ENCODE measurements at regions not wholly inside any gene's neighbourhood (a gene's known extent, or its start where the extent isn't known, plus 50 kb on each side); places are given as distances from the start of the nearest gene placed in this dataset.
"Not testable (repeated sequence)": the region's sequence is repeated elsewhere in the genome, so short reads cannot be mapped to it uniquely, and the experiment has no call there.

- DNase-seq (ENCODE audit: low read depth in 3 of 3, low spot score in 2 of 3) = not testable (repeated sequence)
These were observed 268.1 kb upstream of the GRM3 start for GRCh38 chr7:86375602-86376001.

DNA sequence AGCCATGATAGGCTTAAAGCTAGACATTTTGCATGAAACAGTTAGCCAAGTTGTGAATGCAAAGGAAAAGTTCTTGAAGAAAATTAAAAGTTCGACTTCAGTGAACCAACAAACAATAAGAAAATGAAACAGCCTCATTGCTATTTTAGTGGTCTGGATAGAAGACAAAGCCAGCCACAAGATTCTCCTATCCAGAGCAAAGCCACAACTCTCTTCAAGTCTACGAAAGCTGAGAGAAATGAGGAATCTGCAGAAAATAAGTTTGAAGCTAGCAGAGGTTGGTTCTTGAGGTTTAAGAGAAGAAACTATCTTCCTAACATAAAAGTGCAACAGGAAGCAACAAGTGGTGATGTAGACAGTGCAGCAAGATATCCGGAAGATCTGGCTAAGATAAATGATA lies 271.4 kb upstream of the GRM3 start:
- DNase-seq (ENCODE audit: low read depth in 3 of 3, low spot score in 2 of 3) = no peak

GRCh38 chr7:86366946-86367345 lies 276.8 kb upstream of the GRM3 start:
- DNase-seq (ENCODE audit: low read depth in 3 of 3, low spot score in 2 of 3) = no peak

- not testable (repeated sequence) for DNase-seq (ENCODE audit: low read depth in 3 of 3, low spot score in 2 of 3)
These were observed 303.3 kb upstream of the GRM3 start for GRCh38 chr7:86340407-86340806.

DNA sequence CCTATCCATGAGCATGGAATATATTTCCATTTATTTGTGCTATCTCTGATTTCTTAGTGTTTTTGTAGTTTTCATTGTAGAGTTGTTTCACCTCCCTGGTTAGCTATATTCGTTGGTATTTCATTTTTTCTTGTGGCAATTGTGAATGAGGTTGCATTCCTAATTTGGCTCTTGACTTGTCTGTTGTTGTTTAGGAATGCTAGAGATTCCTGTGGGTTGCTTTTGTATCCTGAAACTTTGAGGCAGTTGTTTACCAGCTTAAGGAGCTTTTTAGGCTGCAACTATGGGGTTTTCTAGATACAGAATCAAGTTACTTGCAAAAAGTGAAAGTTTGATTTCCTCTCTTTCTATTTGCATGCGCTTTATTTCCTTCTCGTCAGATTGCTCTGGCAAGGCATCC lies 304.7 kb upstream of the GRM3 start:
- DNase-seq (ENCODE audit: low read depth in 3 of 3, low spot score in 2 of 3) = no peak

DNA sequence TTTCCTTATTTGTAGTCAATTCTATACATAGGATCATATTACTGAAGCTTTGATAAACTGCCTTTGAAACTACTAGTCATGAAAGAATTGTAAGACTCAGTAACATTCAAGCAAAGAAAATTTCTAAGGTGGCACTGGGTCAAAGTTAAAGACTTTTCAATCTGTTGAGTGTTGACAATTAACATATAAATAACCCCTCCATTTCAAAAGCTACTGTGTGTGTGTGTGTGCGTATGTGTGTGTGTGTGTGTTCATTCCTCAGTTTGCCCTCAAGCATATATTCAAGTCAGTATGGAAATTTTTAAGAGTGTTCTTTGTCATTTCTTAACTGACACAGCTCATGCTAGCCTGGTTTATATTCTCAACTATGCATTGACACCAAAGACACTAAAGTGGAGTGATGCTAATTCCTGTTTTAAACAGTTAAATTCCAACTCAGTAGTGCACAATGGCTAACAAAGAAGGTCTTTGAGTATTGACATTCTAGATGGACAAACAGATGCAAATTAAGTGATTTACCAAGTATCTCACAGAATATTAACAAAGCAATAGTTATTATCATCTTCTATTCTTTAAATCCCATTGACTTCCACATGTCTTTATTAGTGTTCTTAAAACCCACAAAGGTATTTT lies 314.8 kb upstream of the GRM3 start:
- no peak for DNase-seq (ENCODE audit: low read depth in 3 of 3, low spot score in 2 of 3)

- DNase-seq (ENCODE audit: low read depth in 3 of 3, low spot score in 2 of 3) = no peak
These were observed 316.9 kb upstream of the GRM3 start for GRCh38 chr7:86326847-86327246.

DNA sequence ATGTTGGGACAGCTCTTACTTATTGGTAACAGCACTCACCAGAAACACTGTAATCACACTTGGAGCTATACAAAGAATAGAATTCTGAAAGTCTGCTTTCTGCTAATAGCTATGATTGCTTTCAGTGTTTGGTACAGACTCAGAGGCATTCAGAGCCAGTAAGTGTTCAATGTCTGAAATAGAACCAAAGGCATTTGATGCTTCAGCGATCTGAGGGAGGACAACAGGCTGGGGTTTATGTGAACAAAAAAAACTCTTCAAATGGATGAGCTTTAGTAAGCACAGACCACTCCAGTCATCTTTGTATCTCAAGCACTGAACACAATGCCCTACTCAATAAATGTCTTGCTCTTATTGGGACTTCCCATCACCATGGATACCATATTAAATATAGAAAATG lies 322.8 kb upstream of the GRM3 start:
- DNase-seq (ENCODE audit: low read depth in 3 of 3, low spot score in 2 of 3) = no peak

GRCh38 chr7:86320341-86320740 lies 323.4 kb upstream of the GRM3 start:
- DNase-seq (ENCODE audit: low read depth in 3 of 3, low spot score in 2 of 3) = no peak

GRCh38 chr7:86313842-86314241 lies 329.9 kb upstream of the GRM3 start:
- no peak for DNase-seq (ENCODE audit: low read depth in 3 of 3, low spot score in 2 of 3)

DNA sequence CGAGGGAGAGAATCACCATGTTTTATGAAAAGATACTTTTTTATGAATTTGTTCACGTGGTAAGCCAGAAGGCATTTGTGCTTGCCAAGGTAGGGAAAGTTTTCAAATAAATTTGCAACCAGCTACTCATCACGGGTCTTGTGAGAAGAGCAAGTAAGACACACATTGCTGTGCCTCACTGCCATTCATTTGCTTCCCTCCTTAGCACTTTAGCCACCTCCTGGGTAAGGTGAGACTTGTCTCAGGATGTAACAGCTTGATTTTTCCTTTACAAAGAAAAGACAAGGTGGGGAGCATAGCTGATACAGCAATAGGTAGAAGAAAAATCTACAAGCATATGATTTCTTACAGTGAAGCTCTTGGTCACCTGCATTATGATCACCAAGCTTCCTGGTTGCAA lies 342.4 kb upstream of the GRM3 start:
- no peak for DNase-seq (ENCODE audit: low read depth in 3 of 3, low spot score in 2 of 3)

- no peak for DNase-seq (ENCODE audit: low read depth in 3 of 3, low spot score in 2 of 3)
These were observed 348.2 kb upstream of the GRM3 start for GRCh38 chr7:86295526-86295925.

DNA sequence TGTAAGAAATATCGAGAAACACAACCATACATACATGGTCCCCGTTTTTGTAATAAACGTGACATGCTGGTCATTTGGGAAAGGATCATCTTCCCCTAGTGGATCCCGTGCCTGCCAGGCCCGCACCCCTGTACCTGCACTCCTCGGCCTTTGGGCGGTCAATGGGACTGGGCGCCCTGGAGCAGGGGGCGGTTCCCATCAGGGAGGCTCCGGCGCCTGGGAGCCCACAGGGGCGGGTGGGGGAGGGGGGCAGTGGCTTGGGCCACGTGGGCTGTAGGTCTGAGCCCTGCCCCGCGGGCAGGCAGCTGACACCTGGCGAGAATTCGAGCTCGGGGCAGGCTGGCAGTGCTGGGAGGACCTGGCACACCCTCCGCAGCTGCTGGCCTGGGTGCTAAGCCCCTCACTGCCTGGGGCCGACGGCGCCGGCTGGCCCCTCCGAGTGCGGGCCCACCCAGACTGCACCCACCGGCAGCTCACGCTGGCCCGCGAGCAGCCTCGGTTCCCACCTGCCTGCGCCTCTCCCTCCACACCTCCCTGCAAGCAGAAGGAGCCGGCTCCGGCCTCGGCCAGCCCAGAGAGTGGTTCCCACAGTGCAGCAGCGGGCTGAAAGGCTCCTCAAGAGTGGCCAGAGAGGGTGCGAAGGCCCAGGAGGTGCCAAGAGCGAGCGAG lies 361.6 kb upstream of the GRM3 start:
- DNase-seq (ENCODE audit: low read depth in 3 of 3, low spot score in 2 of 3) = no peak

- DNase-seq (ENCODE audit: low read depth in 3 of 3, low spot score in 2 of 3) = no peak
These were observed 363.6 kb upstream of the GRM3 start for GRCh38 chr7:86280150-86280549.

DNA sequence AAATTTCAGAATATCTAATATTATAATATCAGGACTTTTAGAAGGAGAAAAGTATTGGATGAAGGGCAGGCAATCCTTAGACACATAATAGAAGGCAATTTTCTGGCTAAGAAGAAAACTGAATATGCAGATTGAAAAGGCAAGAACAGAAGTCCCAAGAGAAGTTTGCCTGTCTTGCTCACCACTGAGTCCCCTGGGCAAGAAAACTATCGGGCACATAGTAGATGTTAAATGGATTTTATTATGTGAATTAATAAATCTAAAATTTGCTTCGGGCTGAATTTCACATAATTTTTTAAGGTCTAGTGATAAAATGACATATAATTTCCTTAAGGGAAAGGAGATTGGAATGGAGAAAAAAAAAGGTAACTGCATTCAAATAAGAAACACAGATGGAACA lies 380.9 kb upstream of the GRM3 start:
- DNase-seq (ENCODE audit: low read depth in 3 of 3, low spot score in 2 of 3) = no peak

DNA sequence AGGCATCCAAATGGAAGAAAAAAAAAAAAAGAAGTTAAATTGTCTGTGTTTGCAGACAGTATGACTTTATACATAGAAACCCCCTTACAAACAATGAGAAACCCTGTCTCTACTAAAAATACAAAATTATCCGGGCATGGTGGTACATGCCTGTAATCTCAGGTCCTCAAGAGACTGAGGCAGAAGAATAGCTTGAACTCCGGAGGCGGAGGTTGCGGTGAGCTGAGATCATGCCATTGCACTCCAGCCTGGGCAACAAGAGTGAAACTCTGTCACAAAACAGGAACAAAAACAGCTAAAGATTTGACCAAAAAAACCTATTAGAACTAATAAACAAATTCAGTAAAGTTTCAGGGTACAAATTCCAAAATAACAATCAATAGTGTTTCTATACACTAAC lies 385.8 kb upstream of the GRM3 start:
- DNase-seq (ENCODE audit: low read depth in 3 of 3, low spot score in 2 of 3) = no peak

GRCh38 chr7:86252406-86252805 lies 391.3 kb upstream of the GRM3 start:
- DNase-seq (ENCODE audit: low read depth in 3 of 3, low spot score in 2 of 3) = no peak

DNA sequence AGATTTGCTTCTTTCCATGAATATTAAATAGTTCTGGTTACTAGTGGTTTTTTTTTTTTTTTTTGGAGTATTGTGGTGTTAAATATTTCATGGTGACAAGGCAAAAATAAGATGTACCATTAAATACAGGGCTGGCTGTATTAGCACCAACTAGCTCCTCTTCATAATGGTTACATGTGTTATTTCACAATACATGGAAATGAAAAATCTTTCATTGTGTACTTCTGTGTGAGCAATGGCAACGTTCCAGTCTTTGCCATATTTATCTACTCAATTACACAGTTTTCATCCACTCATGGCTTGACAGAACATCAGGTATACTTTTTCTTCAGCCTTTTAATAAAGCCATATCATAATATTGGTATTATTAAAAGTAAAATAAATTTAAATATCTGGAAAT lies 394.7 kb upstream of the GRM3 start:
- no peak for DNase-seq (ENCODE audit: low read depth in 3 of 3, low spot score in 2 of 3)

DNA sequence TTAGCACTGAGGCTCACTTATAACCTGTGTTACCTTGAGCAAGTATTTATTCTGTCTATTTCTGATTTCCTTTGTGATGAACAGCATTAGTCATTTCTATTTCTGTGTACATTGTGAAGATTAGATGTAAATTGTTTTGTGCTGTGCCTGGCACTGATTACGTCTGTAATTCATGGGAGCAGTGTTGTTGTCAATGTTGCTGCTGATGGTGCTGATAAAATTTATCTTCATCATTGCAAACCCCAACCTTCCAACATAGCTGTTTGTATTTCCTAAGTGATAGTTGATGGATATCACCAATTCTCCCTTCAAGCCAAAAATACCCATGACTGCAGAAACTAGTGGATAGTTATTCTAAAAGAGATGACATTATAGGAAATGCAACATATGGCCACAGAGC lies 400.5 kb upstream of the GRM3 start:
- DNase-seq (ENCODE audit: low read depth in 3 of 3, low spot score in 2 of 3) = no peak

DNA sequence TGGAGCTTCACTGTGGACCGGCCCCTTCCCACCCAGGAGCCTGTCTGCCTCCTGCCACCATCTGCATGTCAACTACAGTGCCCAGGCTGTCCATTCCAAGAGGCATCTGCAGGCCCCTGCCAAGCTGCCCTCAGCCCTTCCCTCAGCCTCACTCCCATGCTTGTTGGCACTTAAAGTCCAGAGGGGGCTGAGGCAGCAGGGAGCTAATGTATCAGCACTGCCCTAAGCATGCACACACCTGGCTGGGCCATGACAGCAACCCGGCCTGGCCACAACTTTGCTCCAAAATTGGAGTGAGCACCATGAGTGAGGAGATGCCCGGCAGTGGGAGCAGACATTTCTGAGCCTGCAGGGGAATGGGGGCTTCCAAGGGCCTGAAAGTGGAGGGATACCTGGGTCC lies 417.5 kb upstream of the GRM3 start:
- DNase-seq (ENCODE audit: low read depth in 3 of 3, low spot score in 2 of 3) = no peak

- DNase-seq (ENCODE audit: low read depth in 3 of 3, low spot score in 2 of 3) = no peak
These were observed 420.9 kb upstream of the GRM3 start for GRCh38 chr7:86222806-86223205.

GRCh38 chr7:86214734-86215133 lies 429.0 kb upstream of the GRM3 start:
- no peak for DNase-seq (ENCODE audit: low read depth in 3 of 3, low spot score in 2 of 3)

DNA sequence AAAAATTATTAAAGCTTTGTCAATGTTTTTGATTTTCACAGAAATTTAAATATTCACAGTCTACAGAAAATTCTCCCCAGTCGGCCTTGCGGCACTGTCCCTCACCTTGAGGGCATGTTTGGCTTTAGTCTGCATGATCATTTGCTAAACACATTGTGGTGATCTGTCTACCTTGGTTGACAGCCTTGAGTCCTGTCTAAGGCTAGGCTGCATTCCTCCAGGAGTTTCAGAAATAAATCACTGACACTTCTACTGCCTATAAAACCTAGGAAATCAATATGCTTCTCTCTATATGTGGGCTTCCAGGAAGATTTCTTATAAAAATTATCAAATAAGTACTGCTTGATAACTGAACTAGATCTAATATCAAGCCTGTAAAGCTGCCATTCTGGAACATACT lies 430.7 kb upstream of the GRM3 start:
- DNase-seq (ENCODE audit: low read depth in 3 of 3, low spot score in 2 of 3) = no peak

Data from right renal cortex interstitium (tissue), 3 donors.